Right atrium auricular region (tissue), 2 donors: ENCODE measurements at regions not wholly inside any gene's neighbourhood (a gene's known extent, or its start where the extent isn't known, plus 50 kb on each side); places are given as distances from the start of the nearest gene placed in this dataset.

Experiments
- DNase-seq: peaks from one replicate; pipeline ENCODE4 v3.0.0-alpha.2; 2019; ENCODE audit warnings: low spot score
- H3K27ac ChIP-seq, 2 donors: fragments of 200-600 bp; sonication (generic); 1 replicate in 1 of 2; 2 replicates in 1 of 2; pipeline ENCODE4 v1.5.1; 2016 to 2019
- H3K27me3 ChIP-seq, 2 donors: fragments of 200-600 bp; sonication (generic); one replicate each; pipeline versions ENCODE4 v1.5.1 to v1.6.0; 2017 to 2019
- H3K36me3 ChIP-seq: fragments of 200-600 bp; sonication (generic); one replicate; pipeline ENCODE4 v1.5.1; 2016
- H3K4me1 ChIP-seq, 2 donors: fragments of 200-600 bp; sonication (generic); one replicate each; pipeline versions ENCODE4 v1.5.1 to v1.6.0; 2017 to 2019
- H3K4me3 ChIP-seq, 2 donors: fragments of 200-600 bp; sonication (generic); 1 replicate in 1 of 2; 2 replicates in 1 of 2; pipeline ENCODE4 v1.5.1; 2017 to 2019; ENCODE audit warnings: mild to moderate bottlenecking in 1 of 2, moderate library complexity in 1 of 2
- H3K9me3 ChIP-seq, 2 donors: fragments of 200-600 bp; sonication (generic); one replicate each; pipeline ENCODE4 v1.5.1; 2019
- CTCF ChIP-seq, 2 donors: fragments of 200-600 bp; sonication (generic); IDR thresholded peaks; one replicate each; pipeline ENCODE4 v1.5.1; 2019; ENCODE audit warnings: antibody characterized with exemption in 2 of 2

- TF ChIP-seq CTCF (IDR thresholded peaks at IDR 0.05): no peak
- H3K4me3 ChIP-seq: no peak overlapping the region
- no peak for DNase-seq
- no peaks in the 10 kb centered on the region for H3K36me3 ChIP-seq
- H3K27me3 ChIP-seq: no peaks in the 10 kb centered on the region
- H3K4me1 ChIP-seq: no peaks in the 10 kb centered on the region
- no peak overlapping the region for H3K27ac ChIP-seq
- H3K9me3 ChIP-seq: no peaks in the 10 kb centered on the region
Observed at GRCh38 chr11:134634897-134635831, 223.1 kb upstream of the B3GAT1 start.

- no peaks in the 10 kb centered on the region for H3K4me1 ChIP-seq
- H3K27ac ChIP-seq: no peak overlapping the region
- no peaks in the 10 kb centered on the region for H3K36me3 ChIP-seq
- no peaks in the 10 kb centered on the region for H3K9me3 ChIP-seq
- DNase-seq: no peak
- no peaks in the 10 kb centered on the region for H3K27me3 ChIP-seq
- H3K4me3 ChIP-seq: no peak overlapping the region
- TF ChIP-seq CTCF (IDR thresholded peaks at IDR 0.05): no peak
Observed at GRCh38 chr11:134633276-134633675, 221.2 kb upstream of the B3GAT1 start.

GRCh38 chr11:134632347-134633119 lies 220.5 kb upstream of the B3GAT1 start:
- TF ChIP-seq CTCF (IDR thresholded peaks at IDR 0.05): no peak
- no peaks in the 10 kb centered on the region for H3K36me3 ChIP-seq
- H3K9me3 ChIP-seq: no peaks in the 10 kb centered on the region
- H3K27me3 ChIP-seq: no peaks in the 10 kb centered on the region
- H3K27ac ChIP-seq: no peak overlapping the region
- no peak overlapping the region for H3K4me3 ChIP-seq
- no peak for DNase-seq
- no peaks in the 10 kb centered on the region for H3K4me1 ChIP-seq

- Histone ChIP-seq H3K27ac (no peak overlapping the region), H3K9me3 (no peaks in the 10 kb centered on the region), H3K36me3 (no peaks in the 10 kb centered on the region), H3K27me3 (no peaks in the 10 kb centered on the region), H3K4me1 (no peaks in the 10 kb centered on the region), H3K4me3 (no peak overlapping the region)
- DNase-seq: no peak
- TF ChIP-seq CTCF (IDR thresholded peaks at IDR 0.05): no peak
Observed at GRCh38 chr11:134630861-134631260, 218.8 kb upstream of the B3GAT1 start.

- TF ChIP-seq CTCF (IDR thresholded peaks at IDR 0.05): no peak
- H3K27me3 ChIP-seq: no peaks in the 10 kb centered on the region
- no peak overlapping the region for H3K27ac ChIP-seq
- H3K4me3 ChIP-seq: no peak overlapping the region
- no peaks in the 10 kb centered on the region for H3K9me3 ChIP-seq
- no peaks in the 10 kb centered on the region for H3K4me1 ChIP-seq
- H3K36me3 ChIP-seq: no peaks in the 10 kb centered on the region
- no peak for DNase-seq
Observed at GRCh38 chr11:134628426-134628825, 216.4 kb upstream of the B3GAT1 start.
